GM18517 (cell line): ENCODE measurements at regions not wholly inside any gene's neighbourhood (a gene's known extent, or its start where the extent isn't known, plus 50 kb on each side); places are given as distances from the start of the nearest gene placed in this dataset.
"Not testable (repeated sequence)": the region's sequence is repeated elsewhere in the genome, so short reads cannot be mapped to it uniquely, and the experiment has no call there.

Source experiments
- ATAC-seq: cut with Tn5 transposase; IDR thresholded peaks from one replicate; pipeline ENCODE4 v1.9.1; 2021; ENCODE audit warnings: mild to moderate bottlenecking, moderate library complexity; ENCODE audit not compliant: unreplicated experiment

DNA sequence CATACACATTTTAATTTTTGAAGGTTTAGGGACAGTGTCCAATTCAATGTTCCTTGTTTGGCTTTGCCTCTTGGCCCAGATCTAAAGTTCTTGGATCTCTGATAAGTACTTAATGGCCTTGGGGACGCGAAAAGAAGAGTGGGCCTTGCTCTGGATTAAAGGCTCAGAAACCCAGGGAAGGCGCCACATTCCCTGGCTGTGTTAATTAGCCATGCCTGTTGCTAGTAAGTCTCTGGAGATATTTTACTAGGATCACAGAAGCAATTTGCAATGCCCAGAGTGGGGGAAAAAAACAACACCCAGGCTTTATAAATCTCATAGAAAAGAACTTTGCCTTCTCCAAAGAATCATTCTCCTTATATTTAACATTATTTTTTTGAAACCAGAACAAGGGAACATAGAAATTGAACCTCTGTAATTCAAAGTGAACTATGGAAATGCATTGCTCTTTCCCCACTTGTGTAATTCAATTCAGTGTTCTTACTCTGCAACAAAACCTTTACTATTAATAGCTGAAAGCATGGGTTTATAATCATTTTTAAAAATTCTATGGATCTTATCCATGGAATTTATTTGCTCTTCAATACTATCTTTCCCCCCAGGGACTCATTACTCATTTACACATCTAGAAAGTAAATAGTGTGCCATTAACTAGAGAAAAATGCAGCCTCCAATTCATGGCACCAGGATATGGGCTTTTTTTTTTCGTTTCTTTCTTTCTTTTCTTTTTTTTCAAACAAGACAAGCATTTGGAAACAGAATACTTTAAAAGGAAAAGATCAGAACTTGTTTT, 172.2 kb upstream of the ANKRD55 start:
- no peak for ATAC-seq

DNA sequence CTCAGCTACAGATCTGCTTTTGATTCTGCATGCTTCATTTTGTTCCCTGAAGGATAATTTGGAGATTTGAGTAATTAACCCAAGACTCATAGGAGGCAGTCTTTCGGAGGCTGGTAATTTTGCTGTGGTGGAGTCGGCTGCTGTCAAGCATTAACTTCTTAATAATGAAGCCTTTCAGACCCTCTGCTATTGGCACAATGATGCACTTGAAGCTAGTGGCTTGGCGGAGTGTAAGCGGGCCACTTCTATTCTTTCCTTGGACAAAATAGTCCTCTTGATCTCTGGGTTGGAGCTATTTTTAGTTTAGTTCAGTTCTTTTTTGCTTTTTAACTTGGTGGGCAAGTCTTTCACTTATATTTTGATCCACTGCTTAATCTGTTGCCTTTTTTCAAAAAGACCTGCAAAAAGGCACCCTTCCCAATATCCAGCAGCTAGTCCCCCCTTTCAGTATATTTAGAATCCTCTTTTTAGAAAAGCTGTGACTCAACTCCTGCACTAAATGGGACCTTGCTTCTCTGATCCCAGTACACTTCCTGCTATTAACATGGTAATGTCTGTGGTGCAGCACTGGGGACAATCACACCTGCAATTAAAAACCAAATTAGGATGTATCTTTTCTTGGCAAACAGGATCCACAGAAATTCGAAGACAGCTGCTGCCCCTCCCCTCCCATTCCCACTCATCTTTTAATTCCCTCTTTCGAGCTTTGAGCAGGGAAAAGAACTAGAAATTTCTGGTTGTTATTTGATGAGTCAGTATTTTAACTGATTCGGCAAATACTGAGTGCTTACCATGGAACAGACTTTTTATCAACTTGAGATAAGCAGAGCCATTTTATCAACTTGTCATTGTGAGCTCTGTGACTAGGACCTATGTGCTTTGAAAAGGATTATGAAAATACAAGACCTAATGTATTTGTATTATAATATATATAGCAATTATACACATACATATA, 169.4 kb upstream of the ANKRD55 start:
- no peak for ATAC-seq

DNA sequence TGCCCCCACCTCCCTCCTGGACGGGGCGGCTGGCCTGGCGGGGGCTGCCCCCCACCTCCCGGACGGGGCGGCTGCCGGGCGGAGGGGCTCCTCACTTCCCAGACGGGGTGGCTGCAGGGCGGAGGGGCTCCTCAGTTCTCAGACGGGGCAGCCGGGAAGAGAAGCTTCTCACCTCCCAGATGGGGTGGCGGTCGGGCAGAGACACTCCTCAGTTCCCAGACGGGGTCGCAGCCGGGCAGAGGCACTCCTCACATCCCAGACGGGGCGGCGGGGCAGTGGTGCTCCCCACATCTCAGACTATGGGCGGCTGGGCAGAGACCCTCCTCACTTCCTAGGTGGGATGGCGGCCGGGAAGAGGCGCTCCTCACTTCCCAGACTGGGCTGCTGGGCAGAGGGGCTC, 164.7 kb upstream of the ANKRD55 start:
- ATAC-seq = not testable (repeated sequence)

DNA sequence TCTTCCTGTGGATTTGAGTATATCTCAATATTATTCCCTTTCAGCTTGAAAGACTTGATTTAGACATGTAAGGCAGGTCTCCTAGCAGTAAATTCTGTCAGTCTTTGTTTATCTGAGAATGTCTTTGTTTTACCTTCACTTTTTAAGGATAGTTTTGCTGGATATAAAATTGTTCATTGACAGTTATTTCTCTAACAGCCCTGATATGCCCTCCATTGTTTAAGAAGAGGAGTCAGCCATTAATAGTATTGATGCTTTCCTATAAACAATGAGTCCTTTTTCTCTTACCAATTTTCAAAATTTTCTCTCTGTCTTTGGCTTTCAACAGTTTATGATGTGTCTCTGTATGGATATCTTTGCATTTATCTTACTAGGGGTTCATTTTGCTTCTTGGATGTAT, 163.5 kb upstream of the ANKRD55 start:
- no peak for ATAC-seq

DNA sequence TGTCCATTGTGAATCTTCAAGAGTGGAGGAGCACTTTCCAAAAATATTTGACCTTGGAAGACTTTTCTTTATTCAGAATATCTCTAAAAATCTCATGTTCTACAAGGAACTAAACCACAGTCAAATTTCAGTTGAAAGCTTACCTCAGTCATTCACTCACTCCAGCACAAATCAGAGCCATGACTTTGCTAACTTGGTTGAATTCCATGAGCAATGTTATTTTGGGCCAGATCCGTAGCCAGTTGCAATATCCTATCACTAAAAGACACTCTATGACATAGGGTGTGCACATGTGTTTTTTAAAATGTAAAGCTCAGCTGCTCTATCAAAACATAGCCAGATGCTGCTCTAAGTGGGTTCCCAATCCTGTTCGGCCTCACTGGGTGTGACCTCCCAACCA, 156.1 kb upstream of the ANKRD55 start:
- no peak for ATAC-seq

DNA sequence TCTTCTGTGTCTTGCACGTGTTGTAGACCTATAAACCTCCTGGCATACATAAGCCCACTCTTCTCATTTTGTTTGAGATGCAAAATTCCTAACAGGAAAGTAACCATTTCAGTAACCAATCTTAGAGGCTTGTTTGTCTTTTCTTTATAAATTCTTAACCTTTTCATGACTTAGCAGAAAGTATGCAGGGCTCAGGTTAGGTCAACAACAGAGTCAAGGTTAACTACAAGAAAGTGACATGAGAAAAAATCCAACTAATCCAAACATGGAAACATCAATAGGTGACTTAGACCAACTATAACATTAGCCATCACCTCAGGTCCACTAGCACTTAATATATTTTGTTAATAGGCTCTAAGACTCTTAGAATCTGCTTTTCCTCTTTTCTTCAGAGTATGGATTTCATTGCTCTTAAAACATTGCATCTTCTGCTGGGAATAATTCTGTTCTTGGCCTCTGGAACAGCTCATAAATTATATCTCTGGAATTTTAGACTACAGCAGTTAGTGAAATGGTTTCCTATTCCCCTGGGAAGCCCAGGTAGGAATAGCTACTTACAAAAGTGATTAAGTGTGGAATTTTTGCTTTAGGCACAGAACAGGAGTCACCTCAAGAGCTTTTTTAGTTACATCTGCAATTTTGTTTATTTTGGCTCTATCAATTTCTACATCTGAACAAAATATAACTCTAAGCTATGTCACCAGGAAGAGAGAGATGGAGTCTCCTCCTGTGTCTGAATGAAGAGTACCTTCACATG, 155.3 kb upstream of the ANKRD55 start:
- ATAC-seq = no peak

DNA sequence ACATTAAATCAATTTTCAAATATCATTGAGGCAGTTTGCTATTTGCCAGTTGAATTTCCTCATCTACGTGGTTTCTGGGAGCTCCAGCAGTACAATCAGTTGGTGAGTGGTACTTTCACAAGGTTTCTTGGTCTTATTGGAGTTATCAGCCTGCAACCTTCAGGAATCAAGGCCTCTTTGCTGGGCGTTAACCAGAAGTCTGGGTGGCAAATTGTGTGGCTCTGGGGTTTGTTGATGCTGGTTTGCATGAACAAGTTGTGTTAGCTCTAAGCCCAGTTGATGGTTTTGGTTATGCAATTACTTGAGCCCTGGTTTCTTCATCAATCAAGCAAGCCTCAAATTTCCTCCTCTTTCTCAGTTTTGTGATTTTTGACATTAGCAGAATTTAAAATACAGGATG, 152.9 kb upstream of the ANKRD55 start:
- no peak for ATAC-seq

DNA sequence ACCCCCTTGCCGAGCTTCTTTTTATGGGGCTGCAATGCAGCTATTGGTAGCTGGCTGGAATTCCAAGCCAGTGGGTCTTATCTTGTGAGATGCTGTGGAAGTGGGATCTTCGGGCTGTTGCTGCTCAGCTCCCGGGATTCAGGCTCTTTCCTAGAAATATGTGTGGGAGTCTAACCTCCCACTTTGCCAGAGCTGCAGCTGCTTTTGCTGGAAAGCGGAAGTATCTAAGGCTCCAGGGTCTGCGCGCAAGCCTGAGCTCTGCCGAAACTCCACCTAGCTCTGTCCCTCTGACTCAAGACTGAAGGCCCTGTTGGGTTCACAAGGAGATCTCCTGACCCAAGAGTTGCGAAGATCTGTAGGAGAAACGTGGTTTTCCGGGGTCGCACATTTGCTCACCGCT, 151.1 kb upstream of the ANKRD55 start:
- no peak for ATAC-seq

DNA sequence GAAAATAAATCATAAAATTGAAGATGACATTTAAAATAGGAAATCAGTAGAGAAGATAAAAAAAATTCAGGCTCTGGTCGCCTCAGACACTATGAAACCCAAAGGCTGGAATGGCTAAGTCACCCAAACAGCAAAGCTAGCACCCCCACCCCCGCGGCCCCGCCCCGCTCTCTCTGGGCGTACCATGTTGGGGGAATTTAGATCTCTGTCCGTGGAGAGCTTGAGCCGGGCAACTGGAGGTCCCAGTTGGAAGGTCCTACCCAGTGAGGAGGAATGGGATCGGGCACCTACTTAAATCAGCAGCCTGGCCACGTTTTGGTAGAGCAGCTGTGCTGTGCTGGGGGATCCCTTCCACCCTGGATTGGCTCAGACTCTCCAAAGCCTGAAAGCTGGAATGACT, 150.6 kb upstream of the ANKRD55 start:
- ATAC-seq = no peak

DNA sequence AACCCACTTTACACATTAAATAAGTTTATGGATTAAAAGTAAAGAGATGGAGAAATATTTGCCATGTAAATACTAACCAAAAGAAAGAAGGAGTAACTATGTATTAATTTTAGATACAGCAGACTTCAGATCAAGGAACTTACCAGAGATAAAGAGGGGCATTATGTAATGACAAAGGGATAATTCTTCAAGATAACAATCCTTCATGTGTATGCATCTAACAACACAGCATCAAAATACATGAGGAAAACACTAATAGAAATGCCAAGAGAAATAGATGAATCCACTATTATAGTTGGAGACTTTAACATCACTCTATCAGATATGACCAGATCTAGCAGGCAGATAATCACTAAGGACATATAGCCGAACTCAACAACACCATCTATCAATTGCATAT, 149.8 kb upstream of the ANKRD55 start:
- no peak for ATAC-seq

DNA sequence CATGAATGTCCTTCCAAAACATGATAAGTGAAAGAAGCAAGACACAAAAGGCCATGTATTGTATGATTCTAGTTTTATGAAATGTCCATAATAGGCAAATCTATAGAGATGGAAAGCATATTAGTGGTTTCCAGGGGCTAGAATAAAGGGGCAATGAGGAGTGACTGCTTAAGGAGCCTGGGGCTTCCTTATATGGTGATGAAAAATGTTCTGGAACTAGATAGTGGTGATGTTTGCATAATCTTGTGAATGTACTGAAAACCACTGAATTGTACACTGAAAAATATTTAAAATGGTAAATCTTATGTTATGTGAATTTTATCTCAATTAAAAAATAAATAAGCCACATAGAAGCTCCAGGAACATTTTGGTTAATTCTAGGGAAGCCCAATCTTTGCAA, 144.4 kb upstream of the ANKRD55 start:
- ATAC-seq = no peak

DNA sequence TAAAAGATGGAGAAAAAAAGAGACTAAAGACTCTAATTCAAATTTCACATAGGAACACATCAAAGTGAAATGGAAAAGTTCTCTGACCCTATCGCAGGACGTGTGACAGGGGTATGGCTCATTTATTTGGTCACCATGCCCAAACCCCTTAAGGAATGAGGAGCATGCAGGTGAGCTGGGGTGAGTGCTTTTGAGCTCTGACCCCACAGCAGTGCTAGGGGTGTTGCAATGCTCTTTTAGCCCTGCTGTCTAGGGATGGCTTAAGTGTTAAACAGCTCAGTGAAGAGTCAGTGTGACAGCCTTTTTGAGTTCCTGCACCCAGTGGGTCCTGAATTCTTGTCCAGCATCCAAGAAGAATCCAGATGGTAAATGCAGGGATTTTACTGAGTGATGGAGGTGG, 143.0 kb upstream of the ANKRD55 start:
- no peak for ATAC-seq

DNA sequence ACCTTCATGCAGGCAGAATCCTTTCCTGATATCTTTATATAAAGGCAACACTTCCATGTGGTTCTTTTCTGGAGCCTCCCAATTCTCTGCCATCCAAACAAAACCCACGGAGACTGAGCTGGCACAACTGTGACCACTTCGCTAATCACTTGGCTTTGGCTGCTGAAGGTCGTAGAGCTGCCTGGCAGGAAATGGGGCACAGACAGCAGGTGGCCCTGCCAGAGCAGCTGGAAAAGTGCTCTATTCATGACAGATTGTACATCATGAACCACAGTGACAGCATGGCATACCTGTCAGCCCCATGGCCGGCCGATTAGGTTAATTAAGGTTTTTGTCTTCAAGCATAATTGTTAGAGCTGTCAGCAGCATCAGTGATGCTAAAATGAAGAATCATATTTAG, 141.9 kb upstream of the ANKRD55 start:
- no peak for ATAC-seq

DNA sequence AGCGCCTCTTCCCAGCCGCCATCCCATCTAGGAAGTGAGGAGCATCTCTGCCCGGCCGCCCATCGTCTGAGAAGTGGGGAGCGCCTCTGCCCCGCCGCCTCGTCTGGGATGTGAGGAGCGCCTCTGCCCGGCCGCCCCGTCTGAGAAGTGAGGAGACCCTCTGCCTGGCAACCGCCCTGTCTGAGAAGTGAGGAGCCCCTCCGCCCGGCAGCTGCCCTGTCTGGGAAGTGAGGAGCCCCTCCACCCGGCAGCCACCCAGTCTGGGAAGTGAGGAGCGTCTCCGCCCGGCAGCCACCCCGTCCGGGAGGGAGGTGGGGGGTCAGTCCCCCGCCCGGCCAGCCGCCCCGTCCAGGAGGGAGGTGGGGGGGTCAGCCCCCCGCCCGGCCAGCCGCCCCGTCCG, 139.4 kb upstream of the ANKRD55 start:
- ATAC-seq = not testable (repeated sequence)

DNA sequence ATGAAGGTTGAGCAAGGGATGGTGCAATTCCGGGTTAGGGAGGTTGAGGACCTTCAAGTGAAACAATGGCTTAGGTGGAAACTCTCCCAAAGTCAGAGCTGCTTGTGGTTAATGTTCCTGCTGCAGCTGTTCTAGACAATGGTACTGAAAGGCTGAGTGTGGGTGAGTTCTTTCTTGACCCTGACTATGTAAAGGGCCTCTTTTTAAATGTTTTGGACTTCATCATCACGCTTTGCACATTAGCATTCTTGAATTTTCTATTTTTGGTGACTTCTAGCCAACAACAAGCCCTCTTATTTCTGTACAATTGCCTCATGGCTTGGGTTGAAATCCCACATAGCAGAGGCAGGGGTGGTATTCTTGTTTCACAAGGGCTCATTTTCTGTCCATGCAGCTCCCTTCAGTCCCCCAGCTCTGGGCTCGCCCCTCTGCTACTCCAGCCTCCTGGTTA, 136.3 kb upstream of the ANKRD55 start:
- ATAC-seq = no peak

DNA sequence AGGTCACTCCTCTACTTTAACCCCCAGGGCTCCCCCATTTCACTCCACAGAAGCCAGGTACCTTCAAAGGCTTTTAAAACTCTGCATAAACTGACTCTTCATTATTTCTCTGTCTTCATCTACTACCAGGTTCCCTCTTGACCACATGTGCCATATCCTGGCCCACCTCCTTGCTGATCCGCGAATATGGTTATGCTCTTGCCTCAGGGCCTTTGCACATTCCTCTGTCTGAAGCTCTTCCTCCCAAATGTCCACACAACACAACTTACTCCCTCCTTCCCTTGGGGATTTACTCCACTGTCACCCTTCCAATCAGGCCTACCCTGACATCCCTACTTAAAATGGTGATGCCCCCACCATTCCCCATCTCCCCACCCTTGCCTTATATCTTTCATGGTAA, 134.6 kb upstream of the ANKRD55 start:
- ATAC-seq = no peak

DNA sequence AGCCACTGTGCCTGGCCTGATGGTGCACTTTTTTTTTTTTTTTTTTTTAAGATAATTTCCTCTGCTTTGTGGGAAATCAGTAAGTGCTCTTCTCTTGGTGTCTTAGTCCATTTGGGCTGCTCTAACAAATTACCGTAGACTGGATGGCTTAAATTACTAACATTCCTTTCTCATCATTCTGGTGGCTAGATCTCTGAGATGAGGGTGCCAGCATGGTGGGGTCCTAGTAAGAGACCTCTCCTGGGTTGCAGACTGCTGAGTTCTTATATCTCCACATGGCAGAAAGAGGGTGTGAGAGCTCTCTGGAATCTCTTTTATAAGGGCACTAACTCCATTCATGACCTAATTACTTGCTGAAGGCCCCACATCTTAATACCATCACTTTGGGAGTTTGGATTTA, 133.9 kb upstream of the ANKRD55 start:
- ATAC-seq = no peak

DNA sequence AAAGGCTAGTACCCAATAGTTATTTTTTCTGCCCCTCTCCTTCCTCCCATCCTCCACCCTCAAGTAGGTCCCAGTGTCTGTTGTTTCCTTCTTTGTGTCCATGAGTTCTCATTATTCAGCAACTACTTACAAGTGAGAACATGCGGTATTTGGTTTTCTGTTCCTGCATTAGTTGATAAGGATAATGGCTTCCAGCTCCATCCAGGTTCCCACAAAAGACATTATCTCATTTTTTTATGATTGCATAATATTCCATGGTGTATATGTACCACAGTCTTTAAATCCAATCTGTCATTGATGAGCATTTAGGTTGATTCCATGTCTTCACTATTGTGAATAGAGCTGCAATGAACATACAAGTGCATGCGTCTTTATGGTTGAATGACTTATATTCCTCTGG, 128.3 kb upstream of the ANKRD55 start:
- no peak for ATAC-seq

DNA sequence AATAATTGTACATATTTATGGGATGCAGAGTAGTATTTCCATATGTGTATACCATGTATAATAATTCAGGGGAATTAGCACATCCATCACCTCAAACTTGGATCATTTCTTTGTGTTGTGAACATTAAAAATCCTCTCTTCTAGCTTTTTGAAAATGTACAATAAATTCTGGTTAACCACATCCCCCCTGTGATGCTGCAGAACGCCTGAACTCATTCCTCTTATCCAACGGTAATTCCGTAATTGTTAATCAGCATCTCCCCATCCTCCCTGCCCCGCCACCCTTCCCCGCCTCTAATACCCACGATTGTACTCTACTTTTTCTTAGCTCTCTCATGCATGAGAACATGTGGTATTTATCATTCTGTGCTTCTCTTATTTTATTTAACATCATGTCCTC, 127.7 kb upstream of the ANKRD55 start:
- ATAC-seq = no peak

DNA sequence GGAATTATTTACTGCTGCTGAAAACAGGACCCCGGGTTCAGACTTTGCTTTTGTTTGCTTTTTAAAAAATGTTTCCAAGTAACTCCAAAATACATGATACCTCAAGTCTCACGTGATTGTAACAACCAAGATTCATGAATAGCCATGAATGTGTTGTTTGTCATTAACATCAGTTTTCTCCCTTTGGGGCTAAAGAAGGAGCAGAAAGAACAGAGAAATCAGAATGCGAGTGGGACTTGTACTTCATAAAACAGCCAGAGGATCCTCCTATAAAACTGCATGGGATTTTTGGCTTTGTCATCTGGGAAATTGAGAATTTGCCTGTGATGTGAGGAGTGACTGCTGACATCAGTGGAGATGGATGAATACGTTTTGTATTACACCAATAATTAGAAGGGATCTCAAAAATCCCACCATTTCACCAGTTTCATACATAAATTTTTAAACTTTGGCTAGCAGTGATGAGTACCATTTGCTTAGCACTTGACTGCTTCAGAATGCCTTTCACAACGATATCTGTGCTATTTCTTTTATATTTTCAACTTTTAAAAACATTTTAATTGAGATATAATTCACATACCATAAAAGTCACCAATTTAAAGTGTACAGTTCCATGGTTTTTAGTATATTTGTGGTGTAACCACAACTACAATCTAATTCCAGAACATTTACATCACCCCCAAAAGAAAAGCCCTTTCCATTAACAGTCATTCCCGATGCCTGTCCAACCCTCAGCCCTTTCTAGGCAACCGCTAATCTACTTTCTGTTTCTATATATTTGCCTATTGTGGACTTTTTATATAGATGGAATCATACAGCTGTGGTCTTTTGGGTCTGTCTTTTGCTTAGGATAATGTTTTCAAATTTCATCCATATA, 126.9 kb upstream of the ANKRD55 start:
- no peak for ATAC-seq
